ENCODE measurements at regions not wholly inside any gene's neighbourhood (a gene's known extent, or its start where the extent isn't known, plus 50 kb on each side); places are given as distances from the start of the nearest gene placed in this dataset.
"Not testable (repeated sequence)": the region's sequence is repeated elsewhere in the genome, so short reads cannot be mapped to it uniquely, and the experiment has no call there.

- intact Hi-C loops (cut with micrococcal nuclease) = no loop called here
Observed at GRCh38 chr11:13782390-13783075, 114.1 kb downstream of the FAR1 start.

GRCh38 chr11:13784441-13784840 lies 116.0 kb downstream of the FAR1 start:
- intact Hi-C loops (cut with micrococcal nuclease) = no loop called here

- intact Hi-C loops (cut with micrococcal nuclease) = no loop called here
Observed at GRCh38 chr11:13784855-13785254, 116.4 kb downstream of the FAR1 start.

- intact Hi-C loops (cut with micrococcal nuclease) = no loop called here
Observed at GRCh38 chr11:13786688-13787087, 118.2 kb downstream of the FAR1 start.

- intact Hi-C loops (cut with micrococcal nuclease) = not testable (repeated sequence)
Observed at GRCh38 chr11:13797616-13798015, 129.1 kb downstream of the FAR1 start.

- intact Hi-C loops (cut with micrococcal nuclease) = no loop called here
Observed at GRCh38 chr11:13800901-13801300, 132.4 kb downstream of the FAR1 start.

- intact Hi-C loops (cut with micrococcal nuclease) = no loop called here
Observed at GRCh38 chr11:13818325-13818724, 144.2 kb upstream of the SPON1 start.

GRCh38 chr11:13826505-13827278 lies 135.8 kb upstream of the SPON1 start:
- intact Hi-C loops (cut with micrococcal nuclease) = no loop called here

- intact Hi-C loops (cut with micrococcal nuclease) = no loop called here
Observed at GRCh38 chr11:13831696-13832095, 130.8 kb upstream of the SPON1 start.

GRCh38 chr11:13834463-13834862 lies 128.1 kb upstream of the SPON1 start:
- intact Hi-C loops (cut with micrococcal nuclease) = no loop called here

- intact Hi-C loops (cut with micrococcal nuclease) = no loop called here
Observed at GRCh38 chr11:13836666-13837065, 125.9 kb upstream of the SPON1 start.

GRCh38 chr11:13837286-13837685 lies 125.2 kb upstream of the SPON1 start:
- intact Hi-C loops (cut with micrococcal nuclease) = no loop called here

GRCh38 chr11:13841393-13841792 lies 121.1 kb upstream of the SPON1 start:
- intact Hi-C loops (cut with micrococcal nuclease) = no loop called here

- intact Hi-C loops (cut with micrococcal nuclease) = no loop called here
Observed at GRCh38 chr11:13848031-13848430, 114.5 kb upstream of the SPON1 start.

- intact Hi-C loops (cut with micrococcal nuclease) = no loop called here
Observed at GRCh38 chr11:13850231-13851005, 112.1 kb upstream of the SPON1 start.

- intact Hi-C loops (cut with micrococcal nuclease) = no loop called here
Observed at GRCh38 chr11:13851691-13852090, 110.8 kb upstream of the SPON1 start.

- intact Hi-C loops (cut with micrococcal nuclease) = no loop called here
Observed at GRCh38 chr11:13852481-13852880, 110.0 kb upstream of the SPON1 start.

- intact Hi-C loops (cut with micrococcal nuclease) = no loop called here
Observed at GRCh38 chr11:13857828-13858227, 104.7 kb upstream of the SPON1 start.

- intact Hi-C loops (cut with micrococcal nuclease) = loop anchor here (10.0 kb wide), 1 partner anchor 85 kb away; no protein-coding TSS in a partner anchor
Observed at GRCh38 chr11:13859892-13860291, 102.6 kb upstream of the SPON1 start.

GRCh38 chr11:13861411-13861810 lies 101.1 kb upstream of the SPON1 start:
- intact Hi-C loops (cut with micrococcal nuclease) = loop anchor here (10.0 kb wide), 1 partner anchor 87 kb away; no protein-coding TSS in a partner anchor

GRCh38 chr11:13862845-13863392 lies 99.6 kb upstream of the SPON1 start:
- intact Hi-C loops (cut with micrococcal nuclease) = loop anchor here (10.0 kb wide), 1 partner anchor 88 kb away; no protein-coding TSS in a partner anchor
